ENCODE measurements at regions not wholly inside any gene's neighbourhood (a gene's known extent, or its start where the extent isn't known, plus 50 kb on each side); places are given as distances from the start of the nearest gene placed in this dataset.
"Not testable (repeated sequence)": the region's sequence is repeated elsewhere in the genome, so short reads cannot be mapped to it uniquely, and the experiment has no call there.

- no peak for DNase-seq
- Mint-ChIP-seq H3K27ac (no peak overlapping the region), H3K9me3 (no peaks in the 10 kb centered on the region), H3K4me1 (peaks cover 2% of the 10 kb centered on the region), H3K4me3 (no peak overlapping the region), H3K27me3 (no peaks in the 10 kb centered on the region), H3K36me3 (no peaks in the 10 kb centered on the region)
Measured at GRCh38 chr14:55843718-55844403, 263.9 kb downstream of the KTN1 start.

- no peak overlapping the region for H3K27ac Mint-ChIP-seq
- no peaks in the 10 kb centered on the region for H3K27me3 Mint-ChIP-seq
- no peak for DNase-seq
- peaks cover 2% of the 10 kb centered on the region for H3K4me1 Mint-ChIP-seq
- no peaks in the 10 kb centered on the region for H3K36me3 Mint-ChIP-seq
- H3K9me3 Mint-ChIP-seq: no peaks in the 10 kb centered on the region
- no peak overlapping the region for H3K4me3 Mint-ChIP-seq
Measured at GRCh38 chr14:55845963-55846825, 266.2 kb downstream of the KTN1 start.

- H3K4me1 Mint-ChIP-seq: peaks cover 2% of the 10 kb centered on the region
- H3K27ac Mint-ChIP-seq: no peak overlapping the region
- H3K27me3 Mint-ChIP-seq: no peaks in the 10 kb centered on the region
- no peak for DNase-seq
- H3K4me3 Mint-ChIP-seq: no peak overlapping the region
- H3K9me3 Mint-ChIP-seq: no peaks in the 10 kb centered on the region
- no peaks in the 10 kb centered on the region for H3K36me3 Mint-ChIP-seq
Measured at GRCh38 chr14:55846826-55847446, 266.9 kb downstream of the KTN1 start.

GRCh38 chr14:55847766-55848165 is 267.8 kb downstream of the KTN1 start:
- no peak for DNase-seq
- H3K9me3 Mint-ChIP-seq: no peaks in the 10 kb centered on the region
- no peak overlapping the region for H3K4me3 Mint-ChIP-seq
- H3K36me3 Mint-ChIP-seq: no peaks in the 10 kb centered on the region
- no peaks in the 10 kb centered on the region for H3K27me3 Mint-ChIP-seq
- no peak overlapping the region for H3K27ac Mint-ChIP-seq
- H3K4me1 Mint-ChIP-seq: peaks cover 2% of the 10 kb centered on the region

GRCh38 chr14:55848964-55849363 is 269.0 kb downstream of the KTN1 start:
- DNase-seq: no peak
- Mint-ChIP-seq H3K27me3 (no peaks in the 10 kb centered on the region), H3K27ac (no peak overlapping the region), H3K36me3 (no peaks in the 10 kb centered on the region), H3K4me3 (no peak overlapping the region), H3K9me3 (no peaks in the 10 kb centered on the region), H3K4me1 (peaks cover 2% of the 10 kb centered on the region)

GRCh38 chr14:55849833-55850232 is 268.4 kb upstream of the PELI2 start:
- no peaks in the 10 kb centered on the region for H3K9me3 Mint-ChIP-seq
- no peaks in the 10 kb centered on the region for H3K27me3 Mint-ChIP-seq
- peaks cover 2% of the 10 kb centered on the region for H3K4me1 Mint-ChIP-seq
- DNase-seq: no peak
- H3K4me3 Mint-ChIP-seq: no peak overlapping the region
- H3K36me3 Mint-ChIP-seq: no peaks in the 10 kb centered on the region
- no peak overlapping the region for H3K27ac Mint-ChIP-seq

- no peaks in the 10 kb centered on the region for H3K27me3 Mint-ChIP-seq
- no peak overlapping the region for H3K27ac Mint-ChIP-seq
- peaks cover 2% of the 10 kb centered on the region for H3K4me1 Mint-ChIP-seq
- DNase-seq: no peak
- no peaks in the 10 kb centered on the region for H3K9me3 Mint-ChIP-seq
- no peaks in the 10 kb centered on the region for H3K36me3 Mint-ChIP-seq
- H3K4me3 Mint-ChIP-seq: no peak overlapping the region
Measured at GRCh38 chr14:55850825-55851241, 267.4 kb upstream of the PELI2 start.

GRCh38 chr14:55851301-55851700 is 266.9 kb upstream of the PELI2 start:
- no peaks in the 10 kb centered on the region for H3K27me3 Mint-ChIP-seq
- no peak for DNase-seq
- H3K4me3 Mint-ChIP-seq: no peak overlapping the region
- no peak overlapping the region for H3K27ac Mint-ChIP-seq
- H3K4me1 Mint-ChIP-seq: peaks cover 2% of the 10 kb centered on the region
- no peaks in the 10 kb centered on the region for H3K9me3 Mint-ChIP-seq
- no peaks in the 10 kb centered on the region for H3K36me3 Mint-ChIP-seq

GRCh38 chr14:55851961-55852360 is 266.2 kb upstream of the PELI2 start:
- H3K9me3 Mint-ChIP-seq: no peaks in the 10 kb centered on the region

GRCh38 chr14:55855751-55856150 is 262.5 kb upstream of the PELI2 start:
- DNase-seq: no peak
- no peak overlapping the region for H3K27ac Mint-ChIP-seq
- H3K4me3 Mint-ChIP-seq: no peak overlapping the region
- H3K9me3 Mint-ChIP-seq: peaks cover 12% of the 10 kb centered on the region
- no peaks in the 10 kb centered on the region for H3K36me3 Mint-ChIP-seq
- no peaks in the 10 kb centered on the region for H3K4me1 Mint-ChIP-seq
- H3K27me3 Mint-ChIP-seq: peaks cover 3% of the 10 kb centered on the region

More at GRCh38 chr14:55851961-55852360, 266.2 kb upstream of the PELI2 start:
- no peaks in the 10 kb centered on the region for H3K27me3 Mint-ChIP-seq
- H3K36me3 Mint-ChIP-seq: no peaks in the 10 kb centered on the region
- no peak overlapping the region for H3K4me3 Mint-ChIP-seq
- no peak for DNase-seq
- H3K4me1 Mint-ChIP-seq: peaks cover 2% of the 10 kb centered on the region
- H3K27ac Mint-ChIP-seq: no peak overlapping the region

- peaks cover 19% of the 10 kb centered on the region for H3K9me3 Mint-ChIP-seq
- H3K36me3 Mint-ChIP-seq: peaks cover 2% of the 10 kb centered on the region
- peaks cover 3% of the 10 kb centered on the region for H3K27me3 Mint-ChIP-seq
- no peak overlapping the region for H3K4me3 Mint-ChIP-seq
- DNase-seq: no peak
- H3K4me1 Mint-ChIP-seq: no peaks in the 10 kb centered on the region
- no peak overlapping the region for H3K27ac Mint-ChIP-seq
Measured at GRCh38 chr14:55858604-55859003, 259.6 kb upstream of the PELI2 start.

GRCh38 chr14:55861561-55861960 is 256.6 kb upstream of the PELI2 start:
- not testable (repeated sequence) for H3K4me3 Mint-ChIP-seq

GRCh38 chr14:55864890-55865655 is 253.1 kb upstream of the PELI2 start:
- Mint-ChIP-seq H3K27me3 (peaks cover 7% of the 10 kb centered on the region), H3K27ac (no peak overlapping the region), H3K4me1 (no peaks in the 10 kb centered on the region), H3K9me3 (peaks cover 21% of the 10 kb centered on the region), H3K4me3 (no peak overlapping the region), H3K36me3 (peaks cover 2% of the 10 kb centered on the region)
- no peak for DNase-seq

More at GRCh38 chr14:55861561-55861960, 256.6 kb upstream of the PELI2 start:
- not testable (repeated sequence) for DNase-seq, H3K36me3 Mint-ChIP-seq, H3K27ac Mint-ChIP-seq, H3K27me3 Mint-ChIP-seq, H3K4me1 Mint-ChIP-seq
- peaks cover 29% of the 10 kb centered on the region for H3K9me3 Mint-ChIP-seq

GRCh38 chr14:55867311-55867710 is 250.9 kb upstream of the PELI2 start:
- no peak overlapping the region for H3K27ac Mint-ChIP-seq
- no peaks in the 10 kb centered on the region for H3K36me3 Mint-ChIP-seq

GRCh38 chr14:55867719-55868118 is 250.5 kb upstream of the PELI2 start:
- no peaks in the 10 kb centered on the region for H3K36me3 Mint-ChIP-seq
- H3K4me1 Mint-ChIP-seq: no peaks in the 10 kb centered on the region
- H3K4me3 Mint-ChIP-seq: no peak overlapping the region
- H3K9me3 Mint-ChIP-seq: peaks cover 12% of the 10 kb centered on the region
- H3K27me3 Mint-ChIP-seq: peaks cover 5% of the 10 kb centered on the region
- H3K27ac Mint-ChIP-seq: no peak overlapping the region
- DNase-seq: no peak

More at GRCh38 chr14:55867311-55867710, 250.9 kb upstream of the PELI2 start:
- no peak for DNase-seq
- no peak overlapping the region for H3K4me3 Mint-ChIP-seq
- no peaks in the 10 kb centered on the region for H3K4me1 Mint-ChIP-seq
- H3K27me3 Mint-ChIP-seq: peaks cover 5% of the 10 kb centered on the region
- peaks cover 12% of the 10 kb centered on the region for H3K9me3 Mint-ChIP-seq
